HG03575 (cell line): ENCODE measurements at regions not wholly inside any gene's neighbourhood (a gene's known extent, or its start where the extent isn't known, plus 50 kb on each side); places are given as distances from the start of the nearest gene placed in this dataset.
"Not testable (repeated sequence)": the region's sequence is repeated elsewhere in the genome, so short reads cannot be mapped to it uniquely, and the experiment has no call there.

Experiments used
- ATAC-seq: cut with Tn5 transposase; IDR thresholded peaks from one replicate; pipeline ENCODE4 v1.9.1; 2021; ENCODE audit not compliant: unreplicated experiment, insufficient number of reproducible peaks, low FRiP score; ENCODE audit errors: extremely low read depth

GRCh38 chr3:23130406-23130805, 72.7 kb upstream of the UBE2E2 start:
- no peak for ATAC-seq

GRCh38 chr3:23135026-23135785, 67.9 kb upstream of the UBE2E2 start:
- no peak for ATAC-seq

GRCh38 chr3:23136054-23136453, 67.1 kb upstream of the UBE2E2 start:
- no peak for ATAC-seq

- not testable (repeated sequence) for ATAC-seq
Observed at GRCh38 chr3:23144051-23144450, 59.1 kb upstream of the UBE2E2 start.

- ATAC-seq = no peak
Observed at GRCh38 chr3:23146163-23146562, 57.0 kb upstream of the UBE2E2 start.

GRCh38 chr3:23152989-23153388, 50.1 kb upstream of the UBE2E2 start:
- ATAC-seq = no peak
